ENCODE measurements at regions not wholly inside any gene's neighbourhood (a gene's known extent, or its start where the extent isn't known, plus 50 kb on each side); places are given as distances from the start of the nearest gene placed in this dataset.

DNA sequence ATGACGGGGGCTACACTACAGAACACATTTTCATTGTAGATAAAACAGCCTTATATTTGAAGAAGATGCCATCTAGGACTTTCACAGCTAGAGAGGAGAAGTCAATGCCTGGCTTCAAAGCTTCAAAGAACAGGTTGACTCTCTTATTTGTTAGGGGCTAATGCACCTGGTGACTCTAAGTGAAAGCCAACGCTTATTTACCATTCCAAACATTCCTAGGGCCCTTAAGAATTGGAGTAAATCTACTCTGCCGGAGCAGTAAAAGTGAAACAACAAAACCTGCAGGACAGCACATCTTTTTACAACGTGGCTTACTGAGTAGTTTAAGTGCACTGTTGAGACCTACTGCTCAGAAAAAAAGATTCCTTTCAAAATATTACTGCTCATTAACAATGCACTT is 487.2 kb upstream of the SOX5 start:
- H3K27me3 ChIP-seq (ENCODE audit: control insufficient read depth, insufficient read depth, low read length), result no peaks in the 10 kb centered on the region
- H3K27ac ChIP-seq (ENCODE audit: low read depth, low read length), result no peak overlapping the region
- no peaks in the 10 kb centered on the region for H3K4me1 ChIP-seq (ENCODE audit: control insufficient read depth, insufficient read depth, low read length)
- H3K36me3 ChIP-seq (ENCODE audit: control insufficient read depth, insufficient read depth, low read length), result no peaks in the 10 kb centered on the region
- H3K4me3 ChIP-seq (ENCODE audit: low read depth, low read length), result no peak overlapping the region
- H3K9ac ChIP-seq (ENCODE audit: low read depth, low read length), result no peak overlapping the region
- H3K9me3 ChIP-seq (ENCODE audit: control insufficient read depth, insufficient read depth, low read length), result no peaks in the 10 kb centered on the region

DNA sequence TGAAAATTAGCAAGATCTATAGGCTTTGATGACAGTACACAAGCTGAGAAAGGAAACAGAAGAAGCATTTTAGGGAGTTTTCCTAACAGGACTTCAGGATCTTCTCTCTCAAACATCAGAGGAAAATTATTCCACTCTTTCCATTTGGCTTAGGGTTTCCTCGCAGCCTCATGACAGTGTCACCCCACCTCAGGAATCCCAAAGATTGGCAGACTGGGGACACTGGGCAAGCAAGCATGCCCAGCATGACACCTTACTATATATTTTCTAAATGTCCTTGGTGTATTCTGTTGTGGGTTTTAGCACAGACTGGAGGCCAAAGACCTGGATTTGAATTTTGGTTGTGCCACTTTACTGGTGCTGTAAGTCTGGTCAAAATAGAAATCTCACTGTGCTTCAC is 482.4 kb upstream of the SOX5 start:
- Histone ChIP-seq H3K27me3 (ENCODE audit: control insufficient read depth, insufficient read depth, low read length) (no peaks in the 10 kb centered on the region), H3K9me3 (ENCODE audit: control insufficient read depth, insufficient read depth, low read length) (no peaks in the 10 kb centered on the region), H3K36me3 (ENCODE audit: control insufficient read depth, insufficient read depth, low read length) (no peaks in the 10 kb centered on the region), H3K4me1 (ENCODE audit: control insufficient read depth, insufficient read depth, low read length) (no peaks in the 10 kb centered on the region), H3K9ac (ENCODE audit: low read depth, low read length) (no peak overlapping the region), H3K27ac (ENCODE audit: low read depth, low read length) (no peak overlapping the region), H3K4me3 (ENCODE audit: low read depth, low read length) (no peak overlapping the region)

DNA sequence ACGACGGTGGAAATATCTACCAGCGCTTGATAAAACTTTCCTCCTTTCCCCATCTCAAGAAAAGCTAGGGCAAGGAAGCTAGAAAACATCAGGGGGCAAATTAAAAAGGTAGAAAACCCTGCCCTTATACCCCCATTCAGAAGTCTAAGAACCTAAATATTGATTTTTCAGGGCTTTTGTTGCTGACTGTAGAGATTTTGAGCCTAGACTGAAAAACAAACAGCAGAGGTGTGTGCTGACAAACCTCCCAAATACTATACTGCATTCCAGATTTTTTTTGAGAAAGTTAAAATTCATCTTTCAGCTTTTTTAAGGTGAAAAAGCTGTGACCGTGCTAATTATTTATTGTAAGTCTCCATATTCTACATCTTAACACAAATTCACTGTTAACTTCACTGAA is 478.3 kb upstream of the SOX5 start:
- H3K4me1 ChIP-seq (ENCODE audit: control insufficient read depth, insufficient read depth, low read length), result peaks cover 4% of the 10 kb centered on the region; the same call in 1 of the 2 replicates
- no peak overlapping the region for H3K9ac ChIP-seq (ENCODE audit: low read depth, low read length)
- H3K9me3 ChIP-seq (ENCODE audit: control insufficient read depth, insufficient read depth, low read length), result no peaks in the 10 kb centered on the region
- no peaks in the 10 kb centered on the region for H3K27me3 ChIP-seq (ENCODE audit: control insufficient read depth, insufficient read depth, low read length)
- H3K36me3 ChIP-seq (ENCODE audit: control insufficient read depth, insufficient read depth, low read length), result no peaks in the 10 kb centered on the region
- no peak overlapping the region for H3K27ac ChIP-seq (ENCODE audit: low read depth, low read length)
- H3K4me3 ChIP-seq (ENCODE audit: low read depth, low read length), result no peak overlapping the region

DNA sequence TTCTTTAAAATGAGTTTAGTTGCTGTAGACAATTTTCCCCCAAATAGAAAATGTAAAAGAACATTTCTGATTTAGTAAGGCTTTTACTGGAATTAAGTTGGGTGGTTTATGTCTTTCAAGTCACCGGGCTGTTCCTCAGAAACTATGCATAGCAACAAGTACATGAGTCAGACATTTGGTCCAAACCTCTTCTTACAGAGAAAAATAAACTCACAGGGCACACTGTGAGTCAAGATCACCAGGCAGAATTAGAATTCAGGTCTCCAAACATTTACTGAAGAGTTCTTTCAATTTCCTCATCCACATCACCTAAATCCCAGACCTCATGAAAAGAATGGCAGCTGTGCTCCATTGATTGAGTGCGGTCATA is 476.1 kb upstream of the SOX5 start:
- Histone ChIP-seq H3K27ac (ENCODE audit: low read depth, low read length) (no peak overlapping the region), H3K36me3 (ENCODE audit: control insufficient read depth, insufficient read depth, low read length) (no peaks in the 10 kb centered on the region), H3K4me3 (ENCODE audit: low read depth, low read length) (no peak overlapping the region)

DNA sequence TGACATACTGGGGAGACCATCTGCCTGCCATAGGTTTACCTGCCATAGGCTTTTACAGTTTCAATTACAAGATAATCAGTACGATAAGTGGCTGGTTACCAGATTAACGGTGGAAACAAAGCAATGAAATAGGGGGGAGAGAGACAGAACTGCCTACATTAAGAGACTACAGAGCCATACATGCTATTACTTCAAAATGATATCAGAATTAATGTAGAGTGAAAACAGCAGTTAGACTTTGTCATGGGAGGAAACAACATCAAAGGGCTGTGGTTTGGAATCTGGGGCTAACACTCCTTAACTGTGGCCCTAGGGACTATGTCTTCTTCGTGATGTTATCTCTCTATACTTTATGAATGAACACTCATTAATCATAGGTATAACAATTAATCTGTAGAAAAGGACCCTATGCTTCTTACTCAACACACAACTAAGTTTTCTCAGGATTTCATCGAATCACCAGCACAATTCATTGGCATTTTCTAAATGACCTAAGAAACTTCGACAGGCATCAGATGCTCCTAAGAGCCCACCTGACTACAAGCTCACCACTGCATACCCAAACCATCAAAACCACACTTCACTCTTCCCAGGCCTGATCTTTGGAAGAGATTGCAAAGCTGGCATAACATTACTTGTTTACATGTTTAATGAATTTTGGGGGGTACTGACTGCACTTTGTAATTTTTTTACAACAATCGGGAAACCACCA is 475.6 kb upstream of the SOX5 start:
- Histone ChIP-seq H3K27me3 (ENCODE audit: control insufficient read depth, insufficient read depth, low read length) (no peaks in the 10 kb centered on the region), H3K4me1 (ENCODE audit: control insufficient read depth, insufficient read depth, low read length) (peaks cover 4% of the 10 kb centered on the region; the same call in 1 of the 2 replicates), H3K9ac (ENCODE audit: low read depth, low read length) (no peak overlapping the region), H3K9me3 (ENCODE audit: control insufficient read depth, insufficient read depth, low read length) (no peaks in the 10 kb centered on the region), H3K4me3 (ENCODE audit: low read depth, low read length) (no peak overlapping the region), H3K36me3 (ENCODE audit: control insufficient read depth, insufficient read depth, low read length) (no peaks in the 10 kb centered on the region), H3K27ac (ENCODE audit: low read depth, low read length) (no peak overlapping the region)

More for the DNA sequence above, 476.1 kb upstream of the SOX5 start:
- no peaks in the 10 kb centered on the region for H3K9me3 ChIP-seq (ENCODE audit: control insufficient read depth, insufficient read depth, low read length)
- no peak overlapping the region for H3K9ac ChIP-seq (ENCODE audit: low read depth, low read length)
- H3K4me1 ChIP-seq (ENCODE audit: control insufficient read depth, insufficient read depth, low read length), result peaks cover 4% of the 10 kb centered on the region; the same call in 1 of the 2 replicates
- H3K27me3 ChIP-seq (ENCODE audit: control insufficient read depth, insufficient read depth, low read length), result no peaks in the 10 kb centered on the region

DNA sequence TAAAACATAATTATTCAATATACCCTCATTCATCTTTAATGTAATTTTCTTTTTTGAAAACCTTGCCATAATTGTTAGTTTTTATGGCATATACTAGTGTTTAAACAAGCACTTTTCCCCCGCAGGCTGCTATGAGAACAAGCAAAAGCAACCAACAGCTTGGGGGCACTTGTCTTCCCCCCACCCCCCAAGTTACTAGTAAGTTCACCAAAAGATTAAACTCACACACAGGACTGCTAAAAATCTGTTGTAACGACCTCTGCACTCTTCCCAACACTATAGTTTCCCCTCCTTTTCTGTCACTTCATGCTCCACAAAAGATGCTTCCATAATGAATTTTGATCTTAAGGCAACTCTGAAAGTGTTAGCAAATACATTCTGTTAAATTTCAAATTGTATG is 474.9 kb upstream of the SOX5 start:
- Histone ChIP-seq H3K36me3 (ENCODE audit: control insufficient read depth, insufficient read depth, low read length) (no peaks in the 10 kb centered on the region), H3K4me1 (ENCODE audit: control insufficient read depth, insufficient read depth, low read length) (peaks cover 4% of the 10 kb centered on the region; the same call in 1 of the 2 replicates), H3K27ac (ENCODE audit: low read depth, low read length) (no peak overlapping the region), H3K9me3 (ENCODE audit: control insufficient read depth, insufficient read depth, low read length) (no peaks in the 10 kb centered on the region), H3K4me3 (ENCODE audit: low read depth, low read length) (no peak overlapping the region), H3K9ac (ENCODE audit: low read depth, low read length) (no peak overlapping the region), H3K27me3 (ENCODE audit: control insufficient read depth, insufficient read depth, low read length) (no peaks in the 10 kb centered on the region)

DNA sequence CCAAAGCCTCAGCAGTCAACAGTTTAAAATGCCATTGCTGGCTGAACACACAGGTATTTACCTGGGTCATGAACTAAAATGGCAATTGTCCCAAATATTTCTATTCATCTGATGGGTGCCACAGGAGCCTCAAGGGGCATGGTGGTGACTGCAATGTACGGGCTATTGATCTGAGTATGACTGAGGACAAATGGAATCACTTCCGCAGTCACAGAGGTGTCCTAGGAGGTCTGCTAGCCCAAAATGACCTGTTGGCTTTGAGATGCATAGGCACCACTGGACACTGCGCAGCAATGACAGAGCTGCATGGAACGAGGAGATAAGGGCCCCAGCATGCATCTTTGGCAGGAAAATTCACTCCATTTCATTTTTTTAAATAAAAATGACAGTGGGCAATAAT is 474.1 kb upstream of the SOX5 start:
- no peak overlapping the region for H3K4me3 ChIP-seq (ENCODE audit: low read depth, low read length)
- H3K4me1 ChIP-seq (ENCODE audit: control insufficient read depth, insufficient read depth, low read length), result peaks cover 4% of the 10 kb centered on the region; the same call in 1 of the 2 replicates
- H3K27ac ChIP-seq (ENCODE audit: low read depth, low read length), result no peak overlapping the region
- no peaks in the 10 kb centered on the region for H3K36me3 ChIP-seq (ENCODE audit: control insufficient read depth, insufficient read depth, low read length)
- H3K9me3 ChIP-seq (ENCODE audit: control insufficient read depth, insufficient read depth, low read length), result no peaks in the 10 kb centered on the region
- H3K9ac ChIP-seq (ENCODE audit: low read depth, low read length), result no peak overlapping the region
- no peaks in the 10 kb centered on the region for H3K27me3 ChIP-seq (ENCODE audit: control insufficient read depth, insufficient read depth, low read length)

DNA sequence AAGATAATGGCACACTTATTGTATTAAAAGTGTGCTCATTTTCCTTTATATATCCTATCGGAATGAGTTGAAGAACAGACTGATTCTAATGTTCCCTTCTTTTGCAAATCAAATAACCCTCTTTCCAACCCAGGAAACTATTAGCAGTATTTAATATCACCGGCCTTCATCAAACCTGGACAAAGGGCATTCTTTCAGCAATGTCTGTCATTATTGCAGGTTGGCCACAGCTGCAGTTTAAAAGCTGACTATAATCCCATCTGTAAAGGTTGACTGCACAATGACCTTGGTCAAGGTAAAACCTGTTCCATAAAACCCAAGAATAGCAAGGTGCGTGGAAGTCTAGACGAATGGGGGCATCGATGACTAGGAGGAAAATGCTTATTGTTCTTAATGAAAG is 472.3 kb upstream of the SOX5 start:
- H3K4me1 ChIP-seq (ENCODE audit: control insufficient read depth, insufficient read depth, low read length), result peaks cover 4% of the 10 kb centered on the region; the same call in 1 of the 2 replicates

DNA sequence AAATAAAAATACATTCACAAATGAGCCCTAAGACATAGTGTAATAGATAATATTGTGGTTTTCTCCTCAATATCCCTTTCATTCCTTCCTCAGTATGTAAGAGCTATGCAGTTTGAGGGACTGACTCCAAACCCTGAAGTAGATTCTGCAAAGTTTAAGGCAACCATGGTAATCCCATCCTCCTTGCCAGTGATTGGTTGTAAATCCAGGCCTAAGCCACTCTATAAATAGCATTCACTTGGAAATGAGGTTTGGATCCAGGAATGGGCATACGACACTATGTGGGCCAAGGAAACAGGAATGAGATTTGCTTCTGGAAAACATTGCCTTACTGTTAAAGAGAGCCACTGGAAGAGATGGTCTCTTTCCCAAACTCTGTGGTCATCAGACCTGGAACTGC is 468.7 kb upstream of the SOX5 start:
- H3K9me3 ChIP-seq (ENCODE audit: control insufficient read depth, insufficient read depth, low read length), result no peaks in the 10 kb centered on the region
- no peak overlapping the region for H3K9ac ChIP-seq (ENCODE audit: low read depth, low read length)
- H3K27me3 ChIP-seq (ENCODE audit: control insufficient read depth, insufficient read depth, low read length), result no peaks in the 10 kb centered on the region
- no peak overlapping the region for H3K4me3 ChIP-seq (ENCODE audit: low read depth, low read length)
- H3K4me1 ChIP-seq (ENCODE audit: control insufficient read depth, insufficient read depth, low read length), result peaks cover 11% of the 10 kb centered on the region
- no peaks in the 10 kb centered on the region for H3K36me3 ChIP-seq (ENCODE audit: control insufficient read depth, insufficient read depth, low read length)
- H3K27ac ChIP-seq (ENCODE audit: low read depth, low read length), result no peak overlapping the region

More for the DNA sequence above, 472.3 kb upstream of the SOX5 start:
- Histone ChIP-seq H3K27ac (ENCODE audit: low read depth, low read length) (no peak overlapping the region), H3K9me3 (ENCODE audit: control insufficient read depth, insufficient read depth, low read length) (no peaks in the 10 kb centered on the region), H3K9ac (ENCODE audit: low read depth, low read length) (no peak overlapping the region), H3K36me3 (ENCODE audit: control insufficient read depth, insufficient read depth, low read length) (no peaks in the 10 kb centered on the region), H3K27me3 (ENCODE audit: control insufficient read depth, insufficient read depth, low read length) (no peaks in the 10 kb centered on the region), H3K4me3 (ENCODE audit: low read depth, low read length) (no peak overlapping the region)

DNA sequence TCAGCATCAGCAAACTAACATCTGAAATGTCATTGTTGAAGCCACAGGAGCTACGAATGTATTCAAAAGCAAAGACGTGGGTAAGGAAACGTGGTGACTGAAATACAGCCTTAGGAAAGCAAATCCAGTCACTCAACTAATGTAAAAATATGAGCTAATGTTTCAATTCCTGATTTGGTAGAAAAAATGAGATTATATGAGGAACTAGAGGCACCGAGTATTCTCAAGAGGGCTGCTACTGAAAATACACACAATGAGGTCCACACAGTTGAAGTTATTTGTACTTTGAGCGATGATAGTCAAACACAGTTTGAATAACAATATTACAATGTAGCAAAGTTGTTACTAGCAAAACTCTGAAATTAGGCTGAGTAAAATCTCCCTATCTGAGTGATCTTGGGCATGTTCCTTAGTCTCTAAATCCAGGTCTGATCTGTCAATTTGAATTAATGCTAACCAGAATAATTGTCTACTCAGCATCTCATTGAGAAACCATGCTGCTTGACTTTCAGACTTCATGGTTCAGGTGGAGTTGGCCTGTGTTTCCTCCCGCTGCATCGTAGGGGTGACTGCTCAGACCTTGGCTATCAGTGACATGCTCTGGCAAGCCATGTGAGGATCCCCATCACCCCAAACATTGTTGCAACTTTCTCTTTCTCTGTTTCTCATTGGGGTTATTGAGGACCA is 467.1 kb upstream of the SOX5 start:
- Histone ChIP-seq H3K9me3 (ENCODE audit: control insufficient read depth, insufficient read depth, low read length) (no peaks in the 10 kb centered on the region), H3K27ac (ENCODE audit: low read depth, low read length) (no peak overlapping the region), H3K4me1 (ENCODE audit: control insufficient read depth, insufficient read depth, low read length) (peaks cover 11% of the 10 kb centered on the region), H3K36me3 (ENCODE audit: control insufficient read depth, insufficient read depth, low read length) (no peaks in the 10 kb centered on the region), H3K9ac (ENCODE audit: low read depth, low read length) (no peak overlapping the region), H3K4me3 (ENCODE audit: low read depth, low read length) (no peak overlapping the region), H3K27me3 (ENCODE audit: control insufficient read depth, insufficient read depth, low read length) (no peaks in the 10 kb centered on the region)

DNA sequence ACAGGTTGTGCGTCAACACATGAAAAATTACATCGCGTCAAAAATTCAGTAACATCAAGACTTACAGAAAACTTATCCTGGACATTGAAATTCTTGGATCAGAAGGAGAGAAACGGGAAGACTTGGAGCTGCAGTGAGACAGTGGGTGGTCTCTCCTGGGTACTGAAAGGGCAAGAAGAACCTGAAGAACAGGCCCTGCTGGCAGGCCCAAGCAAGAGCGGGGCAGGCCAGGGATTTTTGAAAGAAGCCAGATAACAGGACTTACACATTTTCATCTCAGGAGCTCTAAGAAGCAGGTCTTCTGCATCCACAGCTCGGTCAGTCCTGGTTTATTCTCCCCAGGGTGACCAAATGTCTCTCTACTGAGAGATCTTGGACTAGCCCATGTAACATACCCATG is 466.5 kb upstream of the SOX5 start:
- no peaks in the 10 kb centered on the region for H3K9me3 ChIP-seq (ENCODE audit: control insufficient read depth, insufficient read depth, low read length)
- H3K4me3 ChIP-seq (ENCODE audit: low read depth, low read length), result no peak overlapping the region
- H3K27me3 ChIP-seq (ENCODE audit: control insufficient read depth, insufficient read depth, low read length), result no peaks in the 10 kb centered on the region
- peaks cover 11% of the 10 kb centered on the region for H3K4me1 ChIP-seq (ENCODE audit: control insufficient read depth, insufficient read depth, low read length)
- H3K9ac ChIP-seq (ENCODE audit: low read depth, low read length), result no peak overlapping the region
- no peak overlapping the region for H3K27ac ChIP-seq (ENCODE audit: low read depth, low read length)
- no peaks in the 10 kb centered on the region for H3K36me3 ChIP-seq (ENCODE audit: control insufficient read depth, insufficient read depth, low read length)

Data from HUES48 (cell line).